GM21390 (cell line): ENCODE measurements at regions not wholly inside any gene's neighbourhood (a gene's known extent, or its start where the extent isn't known, plus 50 kb on each side); places are given as distances from the start of the nearest gene placed in this dataset.
"Not testable (repeated sequence)": the region's sequence is repeated elsewhere in the genome, so short reads cannot be mapped to it uniquely, and the experiment has no call there.

ENCODE experiments used
- ATAC-seq: cut with Tn5 transposase; IDR thresholded peaks from one replicate; pipeline ENCODE4 v1.9.1; 2021; ENCODE audit not compliant: unreplicated experiment

DNA sequence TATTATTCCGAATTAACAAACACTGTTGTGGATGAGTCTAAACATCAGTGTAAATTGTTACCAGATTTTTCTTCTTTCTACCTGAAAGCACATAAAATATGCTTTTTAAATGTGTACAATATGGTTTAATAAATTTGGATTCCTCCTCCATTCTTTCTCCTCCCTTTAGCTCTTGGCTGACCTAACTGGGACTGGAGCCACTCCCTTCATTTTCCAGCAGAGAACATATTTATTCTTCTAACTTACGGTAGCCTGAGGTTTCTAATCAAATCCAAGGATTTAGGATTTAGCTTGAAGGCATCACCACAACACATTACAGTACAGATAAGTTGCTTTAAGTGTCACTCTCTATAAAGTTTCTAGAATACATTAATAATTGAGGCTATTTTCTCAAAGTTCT, 88.2 kb upstream of the SEMA3C start:
- no peak for ATAC-seq

DNA sequence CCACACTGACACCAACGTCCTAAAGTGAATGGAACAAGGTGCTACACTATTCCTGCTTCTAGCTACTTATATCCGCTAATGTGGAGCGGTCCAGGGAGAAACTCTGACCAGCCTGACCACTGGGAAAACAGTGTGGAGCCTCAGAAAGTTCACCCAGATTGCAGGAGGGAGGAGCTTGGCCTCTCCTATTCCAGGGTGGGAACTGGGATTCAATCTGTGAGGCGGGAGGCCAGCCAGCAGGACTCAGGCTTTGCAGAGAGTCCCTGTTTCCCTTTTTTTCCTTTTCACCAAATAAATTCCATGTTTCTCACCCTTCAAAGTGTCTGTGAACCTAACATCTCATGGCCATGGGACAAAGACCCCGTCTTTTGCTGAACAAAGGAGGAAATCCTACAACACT, 86.4 kb upstream of the SEMA3C start:
- no peak for ATAC-seq

DNA sequence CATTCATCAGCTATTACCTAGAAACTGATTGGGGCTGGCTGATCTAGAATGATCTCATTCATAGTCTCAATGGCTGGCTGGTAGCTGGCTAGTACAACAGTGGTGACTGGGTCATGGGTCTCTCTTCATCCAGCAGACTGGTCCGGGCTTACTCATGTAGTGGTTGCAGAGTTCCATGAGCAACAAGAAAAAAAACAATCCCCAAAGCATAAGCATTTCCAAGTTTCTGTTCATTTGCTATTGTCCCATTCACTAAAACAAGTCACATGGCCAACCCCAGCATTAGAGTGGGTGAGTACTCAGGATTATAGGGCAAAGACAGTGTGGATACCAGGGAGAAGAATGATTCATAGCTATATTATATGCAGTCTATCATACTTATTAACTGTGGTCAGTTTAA, 85.2 kb upstream of the SEMA3C start:
- ATAC-seq: no peak

DNA sequence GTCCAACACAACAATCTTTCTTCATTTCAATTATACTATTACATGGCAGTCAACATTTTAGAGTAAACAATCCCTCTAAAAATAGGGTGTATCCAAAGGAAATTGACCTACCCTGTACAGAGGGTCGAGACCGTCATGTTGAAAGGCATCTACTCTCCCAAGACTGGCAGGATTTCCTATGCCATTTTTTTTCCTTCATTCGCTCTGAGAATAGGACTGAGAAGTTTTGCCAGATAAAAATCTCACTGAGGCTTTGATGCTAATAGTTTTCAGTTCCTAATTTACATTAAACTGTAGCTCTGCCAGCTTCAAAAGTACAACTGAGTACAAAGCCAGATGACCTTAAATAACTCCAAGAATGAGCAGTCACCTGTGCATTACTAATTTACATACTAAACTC, 84.5 kb upstream of the SEMA3C start:
- no peak for ATAC-seq

DNA sequence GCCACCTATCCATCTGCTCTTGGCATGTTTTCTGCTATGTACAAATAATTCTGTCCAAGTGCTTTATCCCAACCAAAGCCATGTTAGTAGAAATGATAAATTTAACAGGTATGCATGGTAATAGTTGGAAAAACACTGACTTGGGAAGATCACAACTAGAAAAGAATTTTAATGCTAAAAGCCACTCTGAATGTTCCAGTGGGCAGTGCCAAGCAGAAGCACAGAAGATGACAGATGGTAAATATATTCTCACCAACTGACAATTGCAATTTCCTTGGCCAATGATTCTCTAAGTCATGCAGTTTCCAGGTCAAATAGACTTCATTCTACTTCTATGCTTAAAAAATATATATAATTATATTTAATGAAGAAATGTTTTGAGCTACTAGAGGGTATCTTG, 83.6 kb upstream of the SEMA3C start:
- ATAC-seq: no peak

DNA sequence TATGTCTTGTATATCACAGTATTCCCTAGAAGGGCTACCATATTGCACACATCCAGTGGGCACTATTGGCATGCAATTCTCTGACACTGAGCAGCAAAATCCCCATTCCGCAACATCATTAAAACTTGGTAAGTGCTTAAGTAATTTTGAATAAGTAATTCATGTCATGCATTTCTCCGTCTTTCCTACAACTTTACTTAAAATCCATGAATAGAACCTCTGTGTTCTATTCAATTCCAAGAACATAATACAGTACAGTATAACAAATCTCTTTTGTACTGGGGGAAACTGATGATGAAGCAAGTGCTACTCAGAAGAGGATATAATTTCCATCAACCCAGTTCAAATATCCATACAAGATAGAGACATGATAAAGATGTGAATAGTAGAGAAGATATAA, 80.9 kb upstream of the SEMA3C start:
- no peak for ATAC-seq

DNA sequence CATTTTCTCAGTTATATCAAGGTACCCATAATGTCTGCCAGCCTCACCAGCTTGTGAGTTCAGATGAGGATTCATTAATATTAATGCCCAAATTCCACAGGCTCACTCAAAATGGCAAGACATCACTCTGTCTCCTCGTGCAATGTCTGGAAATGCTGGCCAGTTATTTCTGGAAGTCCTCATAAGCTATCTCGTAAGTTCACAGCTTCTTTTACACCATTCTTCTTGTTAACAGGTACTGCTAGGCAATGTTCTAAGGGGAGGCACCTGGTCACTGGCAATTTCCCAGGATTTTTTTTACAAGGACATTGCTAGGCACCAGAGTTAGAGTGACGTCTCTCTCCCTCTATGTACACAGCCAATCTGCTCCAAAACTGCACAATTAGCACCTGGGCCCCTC, 80.2 kb upstream of the SEMA3C start:
- no peak for ATAC-seq

DNA sequence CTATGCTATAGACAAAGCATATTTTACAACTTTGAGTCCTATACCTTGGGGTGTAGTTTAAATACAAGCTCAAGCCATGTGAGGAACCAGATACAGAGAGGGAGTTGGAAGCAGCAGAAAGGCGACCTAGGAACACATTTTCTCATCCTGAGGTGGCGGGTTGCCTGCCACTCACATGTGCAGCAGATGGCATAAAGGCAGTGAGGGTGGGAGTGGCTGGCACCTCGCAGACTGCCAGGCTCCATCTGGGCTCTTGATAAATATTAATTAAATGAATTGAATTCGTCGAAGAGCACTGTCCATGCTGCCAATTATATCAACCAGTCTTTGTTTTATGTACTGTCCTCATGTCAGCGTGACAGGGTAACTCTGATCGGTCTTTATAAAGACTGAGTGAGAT, 79.0 kb upstream of the SEMA3C start:
- ATAC-seq: no peak

DNA sequence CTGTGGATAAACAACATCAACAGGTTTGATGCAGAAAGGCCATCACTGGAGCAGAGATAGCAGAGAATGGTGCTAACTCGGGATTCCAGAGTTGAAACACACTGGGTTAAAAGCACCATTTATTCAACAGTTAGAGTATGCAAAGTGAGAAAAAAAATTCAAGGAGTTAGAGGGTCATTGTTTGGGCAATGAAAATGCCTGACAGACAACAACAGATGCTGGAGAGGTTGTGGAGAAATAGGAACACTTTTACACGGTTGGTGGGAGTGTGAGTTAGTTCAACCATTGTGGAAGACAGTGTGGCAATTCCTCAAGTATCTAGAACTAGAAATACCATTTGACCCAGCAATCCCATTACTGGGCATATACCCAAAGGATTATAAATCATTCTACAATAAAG, 77.4 kb upstream of the SEMA3C start:
- not testable (repeated sequence) for ATAC-seq

DNA sequence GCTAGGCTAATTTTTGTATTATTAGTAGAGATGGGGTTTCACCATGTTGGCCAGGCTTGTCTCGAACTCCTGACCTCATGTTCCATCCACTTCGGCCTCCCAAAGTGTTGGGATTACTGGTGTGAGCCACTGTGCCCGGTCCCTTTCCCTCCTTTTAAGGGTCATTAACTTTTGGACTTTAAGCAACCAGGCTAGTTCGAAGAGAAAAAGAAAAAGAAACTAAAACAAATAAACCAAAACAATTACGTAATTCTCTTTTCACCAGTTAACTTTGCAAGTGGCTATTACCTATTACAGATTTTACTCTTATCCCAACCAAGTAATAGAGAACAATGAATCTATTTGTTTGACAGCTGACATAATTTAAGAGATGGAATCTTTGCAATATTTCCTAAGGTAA, 72.8 kb upstream of the SEMA3C start:
- no peak for ATAC-seq

DNA sequence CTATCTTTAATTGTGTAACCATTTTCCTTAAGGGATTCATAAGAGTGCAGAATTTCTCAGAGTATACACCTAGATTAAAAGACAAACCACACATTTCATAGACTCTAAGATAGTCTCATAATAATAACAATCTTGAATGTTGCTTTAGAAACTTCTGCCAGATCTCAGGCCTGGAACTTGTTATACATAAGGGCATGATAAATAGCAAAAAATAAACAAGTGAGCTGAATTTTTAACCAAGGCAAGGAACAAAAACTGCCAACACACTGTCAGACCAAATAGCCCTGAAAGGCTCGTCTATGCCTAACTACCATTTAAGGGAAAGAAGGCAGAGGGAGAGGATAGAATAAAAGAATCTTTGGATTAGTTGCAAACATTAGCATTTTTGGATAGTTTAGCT, 65.8 kb upstream of the SEMA3C start:
- no peak for ATAC-seq

DNA sequence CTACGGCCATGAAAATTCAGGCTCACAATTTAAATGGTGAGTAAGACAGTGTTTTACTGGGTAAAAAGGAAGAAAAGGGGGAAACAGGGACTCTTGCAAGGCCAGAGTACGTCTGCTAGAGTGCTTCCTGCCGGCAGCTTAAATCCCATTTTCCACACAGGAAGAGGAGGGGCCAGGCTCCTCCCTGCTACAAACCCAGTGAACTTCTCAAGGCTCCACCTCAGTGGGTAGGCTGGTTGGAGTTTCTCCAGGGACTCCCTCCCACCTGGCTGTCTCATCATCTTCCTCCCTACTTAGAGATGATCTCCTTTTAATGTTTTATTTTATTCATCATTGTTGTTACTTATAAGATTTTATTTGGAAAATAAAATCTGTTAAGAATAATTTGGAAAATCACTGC, 62.6 kb upstream of the SEMA3C start:
- ATAC-seq: no peak

DNA sequence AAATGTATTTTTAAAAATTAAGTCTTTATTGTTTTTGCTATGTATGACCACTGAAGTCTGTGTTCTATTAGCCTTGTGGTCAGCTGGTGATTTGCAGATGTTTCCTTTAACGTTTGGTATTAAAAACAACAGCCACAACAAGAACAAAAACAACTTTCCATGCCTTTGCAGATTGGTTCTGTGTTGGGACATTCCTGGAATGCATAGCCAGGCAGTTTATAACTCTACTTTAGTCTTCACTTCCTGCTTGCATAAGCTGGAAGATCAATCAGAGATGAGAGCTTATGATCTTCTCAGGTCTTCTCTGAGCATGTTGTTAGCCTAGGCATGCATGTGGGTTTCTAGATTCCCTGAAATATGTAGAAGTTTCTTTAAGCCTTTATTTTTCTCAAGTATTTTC, 58.9 kb upstream of the SEMA3C start:
- ATAC-seq: no peak

DNA sequence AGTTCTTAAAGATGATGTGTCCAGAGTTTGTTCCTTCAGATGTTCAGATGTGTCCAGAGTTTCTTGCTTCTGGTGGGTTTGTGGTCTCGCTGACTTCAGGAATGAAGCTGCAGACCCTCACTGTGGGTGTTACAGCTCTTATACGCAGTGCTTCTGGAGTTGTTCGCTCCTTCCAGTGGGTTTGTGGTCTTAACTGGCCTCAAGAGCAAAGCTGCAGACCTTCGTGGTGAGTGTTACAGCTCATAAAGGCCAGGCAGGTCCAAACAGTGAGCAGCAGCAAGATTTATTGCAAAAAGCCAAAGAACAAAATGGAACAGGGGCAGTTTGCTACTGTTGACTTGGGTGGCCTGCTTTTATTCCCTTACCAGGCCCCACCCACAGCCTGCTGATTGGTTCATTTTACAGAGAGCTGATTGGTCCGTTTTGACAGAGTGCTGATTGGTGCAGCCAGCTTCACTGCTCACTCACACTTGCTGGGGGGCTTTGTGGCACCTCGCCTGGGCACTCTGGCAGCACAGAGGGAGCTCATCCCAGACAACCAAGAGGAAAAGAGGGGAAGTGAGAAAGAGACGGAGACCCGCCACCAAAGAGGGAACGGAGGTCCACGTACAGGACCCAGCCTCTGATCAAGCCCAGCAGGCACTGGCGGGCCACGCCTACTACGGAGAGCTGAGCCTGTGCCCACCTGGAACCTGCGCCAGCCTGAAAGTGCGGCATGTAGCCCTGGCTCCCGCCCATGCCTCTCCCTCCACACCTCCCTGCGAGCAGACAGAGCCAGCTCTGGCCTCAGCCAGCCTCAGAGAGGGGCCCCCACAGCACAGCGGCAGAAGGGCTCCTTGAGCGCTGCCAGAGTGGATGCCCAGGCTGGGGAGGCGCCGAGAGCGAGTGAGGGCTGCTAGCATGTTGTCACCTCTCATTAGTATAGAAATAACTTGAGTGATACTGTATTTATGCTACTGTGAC, 55.8 kb upstream of the SEMA3C start:
- no peak for ATAC-seq

DNA sequence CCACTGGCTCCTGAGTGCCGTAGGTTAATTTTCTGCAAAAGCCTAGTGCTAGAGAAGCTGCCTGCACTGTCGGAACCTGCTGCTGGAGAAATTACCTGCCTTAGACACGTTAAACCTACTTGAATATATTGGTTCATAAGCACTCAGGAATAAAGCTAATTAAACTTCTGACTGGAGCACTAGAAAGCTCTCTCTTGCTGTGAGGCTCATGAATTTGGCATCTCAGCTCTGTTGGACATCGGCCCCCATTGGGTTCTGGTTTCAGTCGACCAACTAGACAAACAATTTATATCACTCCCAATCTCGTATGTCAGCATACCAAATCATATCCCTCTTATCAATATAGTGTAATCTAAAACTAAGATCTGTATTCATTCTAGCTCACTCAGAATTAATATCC, 52.4 kb upstream of the SEMA3C start:
- ATAC-seq: no peak
